Progenitor cell of endocrine pancreas (in vitro differentiated cells): ENCODE measurements at regions not wholly inside any gene's neighbourhood (a gene's known extent, or its start where the extent isn't known, plus 50 kb on each side); places are given as distances from the start of the nearest gene placed in this dataset.

Experiments
- DNase-seq: peaks from one replicate; pipeline ENCODE4 v3.0.0; 2021; ENCODE audit warnings: low spot score; ENCODE audit not compliant: unreplicated experiment
- H3K27ac Mint-ChIP-seq: 2 replicates; pipeline ENCODE4 v1.8.0; 2021; ENCODE audit warnings: mild to moderate bottlenecking, moderate library complexity, mixed read lengths
- H3K27me3 Mint-ChIP-seq: 2 replicates; pipeline ENCODE4 v1.8.0; 2021; ENCODE audit warnings: mixed read lengths
- H3K36me3 Mint-ChIP-seq: 2 replicates; pipeline ENCODE4 v1.8.0; 2022; ENCODE audit warnings: mixed read lengths; ENCODE audit not compliant: insufficient read depth
- H3K4me1 Mint-ChIP-seq: 2 replicates; pipeline ENCODE4 v1.8.0; 2021; ENCODE audit warnings: low read depth, mixed read lengths
- H3K4me3 Mint-ChIP-seq: 2 replicates; pipeline ENCODE4 v1.8.0; 2021; ENCODE audit warnings: low read depth, mild to moderate bottlenecking, moderate library complexity, mixed read lengths
- H3K9me3 Mint-ChIP-seq: 2 replicates; pipeline ENCODE4 v1.8.0; 2021; ENCODE audit warnings: low read depth, mixed read lengths
- TF ChIP-seq, protein P1 (sequence below): fragments of 200-600 bp; sonication (generic); IDR thresholded peaks from one replicate; pipeline ENCODE4 v1.5.0; 2021; ENCODE audit warnings: antibody characterized with exemption, mild to moderate bottlenecking; ENCODE audit not compliant: unreplicated experiment

DNA sequence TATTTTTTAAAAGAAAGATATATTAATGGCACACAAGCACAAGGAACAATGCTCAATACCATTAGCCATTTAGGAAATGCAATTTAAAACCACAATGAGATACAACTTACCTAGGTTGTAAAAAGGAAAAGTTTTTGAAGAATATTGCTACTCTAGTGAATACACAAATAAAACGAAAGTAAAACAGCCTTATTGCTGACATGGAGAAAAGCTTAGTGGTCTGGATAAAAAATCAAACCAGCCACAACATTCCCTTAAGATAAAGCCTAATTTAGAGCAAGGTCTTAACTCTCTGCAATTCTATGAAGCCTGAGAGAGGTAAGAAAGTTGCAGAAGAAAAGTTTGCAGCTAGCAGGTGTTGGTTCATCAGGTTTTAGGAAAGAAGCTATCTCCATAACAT is 892.7 kb upstream of the ALCAM start:
- no peak overlapping the region for H3K27ac Mint-ChIP-seq
- TF ChIP-seq, protein P1, sequence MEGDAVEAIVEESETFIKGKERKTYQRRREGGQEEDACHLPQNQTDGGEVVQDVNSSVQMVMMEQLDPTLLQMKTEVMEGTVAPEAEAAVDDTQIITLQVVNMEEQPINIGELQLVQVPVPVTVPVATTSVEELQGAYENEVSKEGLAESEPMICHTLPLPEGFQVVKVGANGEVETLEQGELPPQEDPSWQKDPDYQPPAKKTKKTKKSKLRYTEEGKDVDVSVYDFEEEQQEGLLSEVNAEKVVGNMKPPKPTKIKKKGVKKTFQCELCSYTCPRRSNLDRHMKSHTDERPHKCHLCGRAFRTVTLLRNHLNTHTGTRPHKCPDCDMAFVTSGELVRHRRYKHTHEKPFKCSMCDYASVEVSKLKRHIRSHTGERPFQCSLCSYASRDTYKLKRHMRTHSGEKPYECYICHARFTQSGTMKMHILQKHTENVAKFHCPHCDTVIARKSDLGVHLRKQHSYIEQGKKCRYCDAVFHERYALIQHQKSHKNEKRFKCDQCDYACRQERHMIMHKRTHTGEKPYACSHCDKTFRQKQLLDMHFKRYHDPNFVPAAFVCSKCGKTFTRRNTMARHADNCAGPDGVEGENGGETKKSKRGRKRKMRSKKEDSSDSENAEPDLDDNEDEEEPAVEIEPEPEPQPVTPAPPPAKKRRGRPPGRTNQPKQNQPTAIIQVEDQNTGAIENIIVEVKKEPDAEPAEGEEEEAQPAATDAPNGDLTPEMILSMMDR = no peak
- DNase-seq = no peak
- H3K4me3 Mint-ChIP-seq = no peak overlapping the region
- H3K36me3 Mint-ChIP-seq = no peaks in the 10 kb centered on the region
- no peaks in the 10 kb centered on the region for H3K4me1 Mint-ChIP-seq
- peaks cover 8% of the 10 kb centered on the region for H3K9me3 Mint-ChIP-seq
- no peaks in the 10 kb centered on the region for H3K27me3 Mint-ChIP-seq

DNA sequence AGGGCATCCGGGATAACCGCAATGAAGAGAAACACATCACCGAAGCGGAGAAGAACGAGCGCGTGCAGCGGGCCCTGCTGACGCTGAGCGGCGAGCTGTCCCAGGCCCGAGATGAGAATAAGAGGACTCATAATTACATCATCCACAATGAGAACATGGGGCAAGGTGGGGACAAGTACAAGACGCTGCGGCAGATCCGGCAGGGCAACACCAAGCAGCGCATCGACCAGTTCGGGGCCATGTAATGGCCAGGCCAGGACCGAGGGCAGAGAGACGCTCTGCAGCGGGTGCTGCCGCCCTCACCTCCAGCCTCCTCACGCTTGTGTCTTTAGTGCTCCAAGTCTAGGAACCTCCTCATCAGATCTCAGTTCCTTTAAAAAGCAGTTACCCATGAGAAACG is 863.7 kb upstream of the ALCAM start:
- Mint-ChIP-seq H3K27ac (no peak overlapping the region), H3K9me3 (peaks cover 12% of the 10 kb centered on the region), H3K4me3 (no peak overlapping the region), H3K4me1 (no peaks in the 10 kb centered on the region), H3K27me3 (no peaks in the 10 kb centered on the region), H3K36me3 (no peaks in the 10 kb centered on the region)
- no peak for DNase-seq
- TF ChIP-seq, protein P1 = no peak

DNA sequence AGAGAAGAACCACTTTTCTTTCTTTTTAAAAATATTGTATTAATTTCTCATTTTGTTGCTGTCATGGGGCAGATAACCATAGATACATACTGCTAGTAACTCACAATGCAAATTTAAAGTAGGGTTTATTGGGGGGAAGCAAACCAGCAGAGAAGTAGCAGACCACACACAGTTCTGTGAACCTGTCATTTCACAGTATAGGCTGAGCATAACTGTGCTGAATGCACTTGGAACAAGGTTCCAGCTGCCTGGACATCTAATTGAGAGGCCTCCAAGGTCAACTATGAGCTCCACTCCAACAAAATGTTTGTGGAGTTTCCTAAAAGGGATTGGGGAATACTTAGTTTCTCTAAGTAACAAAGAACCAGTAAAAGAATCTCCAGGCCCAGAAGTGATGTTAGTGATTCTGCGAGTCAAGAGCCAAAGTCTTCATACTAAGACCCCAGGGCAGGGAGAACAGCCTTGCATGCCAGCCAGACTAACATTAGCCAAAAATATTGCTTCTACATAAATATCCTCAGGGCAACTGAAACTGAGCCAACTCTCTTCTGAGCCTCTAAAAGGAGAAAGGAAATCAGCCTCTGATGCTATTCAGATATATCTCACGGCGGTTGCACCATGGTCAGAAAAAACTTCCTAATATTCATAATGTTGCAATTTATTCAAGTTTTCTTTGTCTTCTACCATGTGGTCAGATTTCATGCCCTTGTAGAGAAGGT is 856.4 kb upstream of the ALCAM start:
- no peak for DNase-seq
- Mint-ChIP-seq H3K9me3 (peaks cover 10% of the 10 kb centered on the region), H3K36me3 (no peaks in the 10 kb centered on the region), H3K27me3 (peaks cover 11% of the 10 kb centered on the region), H3K27ac (no peak overlapping the region), H3K4me1 (peaks cover 9% of the 10 kb centered on the region), H3K4me3 (no peak overlapping the region)
- TF ChIP-seq, protein P1 = no peak

DNA sequence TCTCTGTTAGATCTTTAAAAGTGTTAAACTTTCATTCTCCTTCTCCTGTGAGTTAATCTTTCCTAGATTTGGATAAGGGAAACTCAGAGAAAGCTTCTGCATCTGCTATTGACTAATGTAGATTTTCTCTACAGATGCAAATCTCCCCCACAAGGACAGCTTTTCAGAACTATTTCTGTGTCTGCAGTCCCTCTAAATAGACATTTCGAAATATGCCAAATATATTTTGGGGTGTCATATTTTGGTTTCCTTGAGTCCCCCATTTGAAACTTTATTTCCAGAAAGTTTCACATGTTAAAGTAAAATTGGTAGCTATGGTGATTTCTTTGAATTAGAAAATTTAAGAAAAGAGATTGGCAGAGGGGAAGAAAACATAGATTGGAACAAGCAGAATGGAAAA is 852.3 kb upstream of the ALCAM start:
- no peaks in the 10 kb centered on the region for H3K36me3 Mint-ChIP-seq
- H3K27ac Mint-ChIP-seq = no peak overlapping the region
- H3K9me3 Mint-ChIP-seq = no peaks in the 10 kb centered on the region
- H3K27me3 Mint-ChIP-seq = peaks cover 14% of the 10 kb centered on the region
- H3K4me1 Mint-ChIP-seq = peaks cover 17% of the 10 kb centered on the region
- no peak overlapping the region for H3K4me3 Mint-ChIP-seq
- TF ChIP-seq, protein P1 = no peak
- DNase-seq = no peak

DNA sequence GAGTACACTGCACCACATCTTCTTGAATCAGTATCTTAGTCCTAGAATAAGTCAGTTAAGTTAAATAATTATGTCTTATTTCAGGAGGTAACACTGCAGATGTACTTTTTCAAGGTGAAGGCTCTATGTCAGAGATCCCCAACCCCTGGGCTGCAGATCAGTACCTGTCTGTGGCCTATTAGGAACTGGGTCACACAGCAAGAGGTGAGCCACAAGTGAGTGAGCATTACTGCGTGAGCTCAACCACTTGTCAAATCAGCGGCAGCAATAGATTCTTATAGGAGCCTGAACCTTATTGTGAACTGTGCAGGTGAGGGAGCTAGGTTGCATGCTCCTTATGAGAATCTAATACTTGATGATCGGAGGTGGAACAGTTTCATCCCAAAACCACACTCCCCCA is 851.9 kb upstream of the ALCAM start:
- Mint-ChIP-seq H3K27me3 (peaks cover 14% of the 10 kb centered on the region), H3K9me3 (no peaks in the 10 kb centered on the region), H3K4me1 (peaks cover 19% of the 10 kb centered on the region), H3K36me3 (no peaks in the 10 kb centered on the region), H3K4me3 (no peak overlapping the region), H3K27ac (peak overlapping the region; percentile 57)
- TF ChIP-seq, protein P1 = no peak
- no peak for DNase-seq
